ENCODE measurements at regions not wholly inside any gene's neighbourhood (a gene's known extent, or its start where the extent isn't known, plus 50 kb on each side); places are given as distances from the start of the nearest gene placed in this dataset.

DNA sequence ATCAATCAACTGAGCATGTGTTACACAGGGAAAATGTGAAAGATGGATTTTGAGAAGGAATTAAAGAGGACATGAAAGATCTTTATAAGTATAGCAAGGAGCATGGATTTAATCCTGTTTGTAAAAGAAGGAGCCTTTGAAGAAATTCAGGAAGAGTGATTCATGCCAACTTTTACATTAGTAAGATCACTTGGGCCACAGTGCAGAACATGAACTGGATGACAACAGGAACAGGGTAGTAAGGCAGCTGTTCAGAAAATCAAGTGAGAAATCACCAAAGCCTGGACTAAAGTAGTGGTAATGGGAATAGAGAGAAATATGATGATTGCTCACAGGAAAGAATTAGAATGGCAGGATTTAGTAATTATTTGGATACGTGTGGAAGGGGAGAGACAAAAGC is 265.7 kb upstream of the PCDH7 start:
- Histone ChIP-seq H3K4me3 (ENCODE audit: low read length in 2 of 2) (no peak overlapping the region), H3K36me3 (ENCODE audit: control insufficient read depth in 1 of 2, insufficient read depth in 2 of 2, low read length in 1 of 2) (no peaks in the 10 kb centered on the region), H3K27me3 (ENCODE audit: control insufficient read depth in 1 of 2, insufficient read depth in 2 of 2, low read length in 1 of 2) (no peaks in the 10 kb centered on the region), H3K4me1 (ENCODE audit: control insufficient read depth in 1 of 2, insufficient read depth in 2 of 2, low read length in 2 of 2) (no peaks in the 10 kb centered on the region), H3K9me3 (ENCODE audit: control insufficient read depth, low read length) (no peaks in the 10 kb centered on the region), H3K27ac (ENCODE audit: low read depth in 1 of 2, low read length in 2 of 2) (no peak overlapping the region)
- DNase-seq, result no peak
- intact Hi-C loops (cut with DNase I), result no loop called here
- ATAC-seq (ENCODE audit: low FRiP score), result no peak
- 88 to 90% methylated on average over 1 of the region's 1 CpG for WGBS, 2 donors

DNA sequence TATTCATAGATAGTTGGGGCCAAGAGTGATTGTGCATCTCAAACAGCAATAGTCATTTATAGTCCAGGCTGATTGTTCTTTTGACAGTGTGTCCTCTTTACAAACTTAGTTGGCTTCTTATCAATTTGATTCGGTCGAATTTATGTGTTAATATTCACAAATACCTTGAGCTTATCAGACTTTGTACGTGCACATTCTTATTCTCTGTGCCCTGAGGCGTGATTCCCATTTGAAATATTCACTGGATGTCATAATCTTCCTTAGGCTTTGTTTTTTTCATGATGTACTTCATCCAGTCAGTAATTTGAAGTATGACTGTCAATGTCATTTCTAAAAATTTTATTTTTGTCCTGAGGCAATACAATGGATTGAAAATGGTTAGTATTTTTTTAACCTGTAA is 263.5 kb upstream of the PCDH7 start:
- DNase-seq, result no peak
- WGBS, 2 donors, result 75 to 78% methylated on average over 4 of the region's 4 CpGs
- Histone ChIP-seq H3K27ac (ENCODE audit: low read depth in 1 of 2, low read length in 2 of 2) (no peak overlapping the region), H3K9me3 (ENCODE audit: control insufficient read depth, low read length) (no peaks in the 10 kb centered on the region), H3K4me1 (ENCODE audit: control insufficient read depth in 1 of 2, insufficient read depth in 2 of 2, low read length in 2 of 2) (no peaks in the 10 kb centered on the region), H3K4me3 (ENCODE audit: low read length in 2 of 2) (no peak overlapping the region), H3K27me3 (ENCODE audit: control insufficient read depth in 1 of 2, insufficient read depth in 2 of 2, low read length in 1 of 2) (no peaks in the 10 kb centered on the region), H3K36me3 (ENCODE audit: control insufficient read depth in 1 of 2, insufficient read depth in 2 of 2, low read length in 1 of 2) (no peaks in the 10 kb centered on the region)
- ATAC-seq (ENCODE audit: low FRiP score), result no peak
- intact Hi-C loops (cut with DNase I), result no loop called here

DNA sequence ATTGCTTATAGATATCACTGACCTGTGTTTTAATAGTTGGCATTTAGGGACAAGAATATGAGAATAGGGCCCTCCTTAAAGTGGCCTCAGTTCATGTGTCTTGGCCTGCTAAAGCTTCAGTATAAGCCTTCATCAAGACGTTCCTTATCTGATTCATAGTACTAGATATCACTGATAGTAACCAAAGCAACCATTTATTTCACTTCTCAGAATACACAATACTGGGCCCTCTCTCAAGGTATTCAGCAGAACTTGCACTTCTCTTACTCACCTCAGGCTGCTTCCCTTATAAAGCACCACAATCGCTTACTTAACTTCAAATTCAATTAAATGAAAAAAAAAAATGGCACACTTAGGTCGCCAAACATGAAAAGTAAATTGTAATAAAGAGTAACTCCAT is 259.4 kb upstream of the PCDH7 start:
- 51 to 54% methylated on average over 3 of the region's 3 CpGs for WGBS, 2 donors
- Histone ChIP-seq H3K4me1 (ENCODE audit: control insufficient read depth in 1 of 2, insufficient read depth in 2 of 2, low read length in 2 of 2) (no peaks in the 10 kb centered on the region), H3K27me3 (ENCODE audit: control insufficient read depth in 1 of 2, insufficient read depth in 2 of 2, low read length in 1 of 2) (no peaks in the 10 kb centered on the region), H3K9me3 (ENCODE audit: control insufficient read depth, low read length) (no peaks in the 10 kb centered on the region), H3K4me3 (ENCODE audit: low read length in 2 of 2) (no peak overlapping the region), H3K36me3 (ENCODE audit: control insufficient read depth in 1 of 2, insufficient read depth in 2 of 2, low read length in 1 of 2) (no peaks in the 10 kb centered on the region), H3K27ac (ENCODE audit: low read depth in 1 of 2, low read length in 2 of 2) (no peak overlapping the region)
- DNase-seq (no peak), ATAC-seq (ENCODE audit: low FRiP score) (no peak)
- intact Hi-C loops (cut with DNase I), result no loop called here

DNA sequence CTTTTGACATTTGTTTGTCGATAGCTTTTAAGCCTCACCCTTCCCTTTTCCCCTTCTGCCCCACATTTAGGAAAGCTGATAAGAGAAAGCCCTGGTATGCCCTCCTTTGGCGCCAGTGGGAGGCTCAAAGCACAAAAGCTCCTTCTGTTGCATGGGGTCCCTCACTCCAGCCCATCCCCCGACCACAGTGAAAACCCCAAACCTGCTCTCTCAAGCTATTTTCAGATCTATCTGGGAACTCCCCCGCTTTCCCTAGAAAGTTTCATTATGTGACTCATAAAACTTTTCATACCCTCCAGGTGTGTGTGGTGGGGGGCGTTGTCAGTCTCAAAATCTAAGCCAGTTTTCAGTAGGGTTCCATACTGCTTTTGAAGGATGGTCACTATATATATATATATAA is 259.0 kb upstream of the PCDH7 start:
- no peak for DNase-seq
- no peaks in the 10 kb centered on the region for H3K4me1 ChIP-seq (ENCODE audit: control insufficient read depth in 1 of 2, insufficient read depth in 2 of 2, low read length in 2 of 2)
- no peaks in the 10 kb centered on the region for H3K9me3 ChIP-seq (ENCODE audit: control insufficient read depth, low read length)
- no peaks in the 10 kb centered on the region for H3K36me3 ChIP-seq (ENCODE audit: control insufficient read depth in 1 of 2, insufficient read depth in 2 of 2, low read length in 1 of 2)
- intact Hi-C loops (cut with DNase I), result no loop called here
- H3K27ac ChIP-seq (ENCODE audit: low read depth in 1 of 2, low read length in 2 of 2), result no peak overlapping the region
- ATAC-seq (ENCODE audit: low FRiP score), result no peak
- 75 to 77% methylated on average over 5 of the region's 5 CpGs for WGBS, 2 donors
- H3K4me3 ChIP-seq (ENCODE audit: low read length in 2 of 2), result no peak overlapping the region
- no peaks in the 10 kb centered on the region for H3K27me3 ChIP-seq (ENCODE audit: control insufficient read depth in 1 of 2, insufficient read depth in 2 of 2, low read length in 1 of 2)

DNA sequence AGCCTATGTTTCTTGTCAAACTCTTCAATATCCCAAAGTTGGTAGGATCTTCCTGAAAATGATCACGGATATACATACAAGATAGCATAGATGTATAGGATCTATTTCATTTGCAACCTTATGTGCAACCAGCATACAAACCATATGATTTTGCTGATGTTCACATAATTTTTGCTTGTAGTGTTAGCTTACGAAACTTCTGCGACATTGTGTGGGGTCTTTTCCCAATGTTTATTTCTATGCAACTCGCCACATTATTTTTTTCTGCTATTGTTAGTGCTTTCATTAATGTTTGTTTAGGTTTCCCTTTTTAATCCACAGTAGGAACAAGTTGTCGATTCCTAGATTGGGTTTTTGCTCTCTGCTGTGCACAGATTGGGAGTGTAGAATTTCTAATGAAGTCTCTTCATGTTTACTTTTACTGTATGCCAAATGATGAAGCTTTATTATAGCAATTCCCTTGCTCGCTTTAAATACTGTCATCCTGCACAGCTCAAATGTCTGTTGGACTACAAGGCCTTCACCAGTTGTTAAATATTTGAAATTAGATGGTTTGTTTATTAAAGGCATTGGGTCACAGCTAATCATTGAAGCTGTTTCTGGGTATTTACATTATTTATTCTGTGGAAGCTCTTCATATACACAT is 257.6 kb upstream of the PCDH7 start:
- intact Hi-C loops (cut with DNase I), result no loop called here
- no peak overlapping the region for H3K4me3 ChIP-seq (ENCODE audit: low read length in 2 of 2)
- H3K27me3 ChIP-seq (ENCODE audit: control insufficient read depth in 1 of 2, insufficient read depth in 2 of 2, low read length in 1 of 2), result no peaks in the 10 kb centered on the region
- DNase-seq (no peak), ATAC-seq (ENCODE audit: low FRiP score) (no peak)
- H3K4me1 ChIP-seq (ENCODE audit: control insufficient read depth in 1 of 2, insufficient read depth in 2 of 2, low read length in 2 of 2), result no peaks in the 10 kb centered on the region
- no peak overlapping the region for H3K27ac ChIP-seq (ENCODE audit: low read depth in 1 of 2, low read length in 2 of 2)
- 89 to 90% methylated on average over 6 of the region's 6 CpGs for WGBS, 2 donors
- no peaks in the 10 kb centered on the region for H3K36me3 ChIP-seq (ENCODE audit: control insufficient read depth in 1 of 2, insufficient read depth in 2 of 2, low read length in 1 of 2)
- H3K9me3 ChIP-seq (ENCODE audit: control insufficient read depth, low read length), result no peaks in the 10 kb centered on the region

DNA sequence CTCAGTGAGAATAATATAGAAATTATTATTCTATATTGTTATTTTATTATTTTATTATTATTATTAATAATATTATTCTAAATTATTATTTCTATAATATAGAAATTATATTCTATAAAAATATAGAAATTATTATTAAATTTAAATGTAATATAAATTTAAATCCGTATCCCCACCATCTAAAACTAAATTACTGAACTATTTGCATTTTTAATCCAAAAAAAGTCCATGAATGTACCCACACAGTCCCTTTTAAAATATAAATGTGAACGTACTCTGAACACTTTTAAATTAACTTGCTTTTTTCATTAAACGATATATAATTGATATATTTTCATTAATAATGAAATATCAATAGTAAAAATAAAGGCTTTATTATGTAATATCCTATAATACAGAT is 248.3 kb upstream of the PCDH7 start:
- Histone ChIP-seq H3K27me3 (ENCODE audit: control insufficient read depth in 1 of 2, insufficient read depth in 2 of 2, low read length in 1 of 2) (no peaks in the 10 kb centered on the region), H3K27ac (ENCODE audit: low read depth in 1 of 2, low read length in 2 of 2) (no peak overlapping the region), H3K4me1 (ENCODE audit: control insufficient read depth in 1 of 2, insufficient read depth in 2 of 2, low read length in 2 of 2) (no peaks in the 10 kb centered on the region), H3K36me3 (ENCODE audit: control insufficient read depth in 1 of 2, insufficient read depth in 2 of 2, low read length in 1 of 2) (no peaks in the 10 kb centered on the region), H3K9me3 (ENCODE audit: control insufficient read depth, low read length) (no peaks in the 10 kb centered on the region), H3K4me3 (ENCODE audit: low read length in 2 of 2) (no peak overlapping the region)
- intact Hi-C loops (cut with DNase I), result no loop called here
- no peak for DNase-seq
- WGBS, 2 donors, result 75 to 84% methylated on average over 3 of the region's 3 CpGs
- ATAC-seq (ENCODE audit: low FRiP score), result no peak

DNA sequence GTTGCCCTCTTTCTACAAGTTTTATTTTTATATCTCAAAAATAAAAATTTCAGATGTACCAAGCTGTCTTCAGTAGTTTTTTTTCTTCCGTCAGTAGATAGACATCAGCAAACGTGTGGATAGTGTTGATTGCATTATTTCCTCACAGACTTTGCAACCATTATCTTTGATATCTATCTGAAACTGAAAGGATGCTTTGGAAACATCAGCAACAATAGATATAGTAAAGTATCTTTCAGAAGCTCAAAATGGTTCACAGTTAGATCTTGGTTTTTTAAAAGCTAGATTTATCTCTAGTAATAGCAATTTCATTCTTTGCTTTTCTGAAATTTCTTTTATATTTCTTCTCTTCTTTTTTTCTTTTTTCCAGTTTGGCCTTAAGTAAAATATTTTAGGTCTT is 246.9 kb upstream of the PCDH7 start:
- Histone ChIP-seq H3K4me1 (ENCODE audit: control insufficient read depth in 1 of 2, insufficient read depth in 2 of 2, low read length in 2 of 2) (no peaks in the 10 kb centered on the region), H3K27me3 (ENCODE audit: control insufficient read depth in 1 of 2, insufficient read depth in 2 of 2, low read length in 1 of 2) (no peaks in the 10 kb centered on the region), H3K9me3 (ENCODE audit: control insufficient read depth, low read length) (no peaks in the 10 kb centered on the region), H3K27ac (ENCODE audit: low read depth in 1 of 2, low read length in 2 of 2) (no peak overlapping the region), H3K4me3 (ENCODE audit: low read length in 2 of 2) (no peak overlapping the region), H3K36me3 (ENCODE audit: control insufficient read depth in 1 of 2, insufficient read depth in 2 of 2, low read length in 1 of 2) (no peaks in the 10 kb centered on the region)
- 52% methylated on average over 2 of the region's 2 CpGs for WGBS, 2 donors
- intact Hi-C loops (cut with DNase I), result no loop called here
- no peak for ATAC-seq (ENCODE audit: low FRiP score)
- no peak for DNase-seq

DNA sequence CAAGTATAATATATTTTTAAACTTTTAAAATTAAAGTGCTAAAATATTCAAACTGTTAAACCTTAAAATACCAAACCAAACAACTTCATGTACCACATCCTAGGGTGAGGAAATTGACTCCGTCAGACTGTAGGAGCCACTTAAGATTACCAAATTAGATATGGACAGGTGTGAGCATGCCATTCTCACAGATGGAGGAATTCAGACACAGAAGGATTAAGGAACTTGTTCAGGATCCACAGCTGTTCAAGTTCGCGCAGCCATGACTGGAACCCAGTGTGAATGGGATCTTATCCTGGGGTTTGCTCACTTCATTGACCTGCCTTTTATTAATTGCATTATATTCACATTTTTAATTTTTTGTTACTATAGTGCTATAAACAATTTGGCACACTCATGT is 224.9 kb upstream of the PCDH7 start:
- no peak overlapping the region for H3K4me3 ChIP-seq (ENCODE audit: low read length in 2 of 2)
- ATAC-seq (ENCODE audit: low FRiP score) (no peak), DNase-seq (no peak)
- 89 to 93% methylated on average over 3 of the region's 3 CpGs for WGBS, 2 donors
- H3K27ac ChIP-seq (ENCODE audit: low read depth in 1 of 2, low read length in 2 of 2), result no peak overlapping the region
- intact Hi-C loops (cut with DNase I), result no loop called here
- no peaks in the 10 kb centered on the region for H3K27me3 ChIP-seq (ENCODE audit: control insufficient read depth in 1 of 2, insufficient read depth in 2 of 2, low read length in 1 of 2)
- no peaks in the 10 kb centered on the region for H3K9me3 ChIP-seq (ENCODE audit: control insufficient read depth, low read length)
- H3K36me3 ChIP-seq (ENCODE audit: control insufficient read depth in 1 of 2, insufficient read depth in 2 of 2, low read length in 1 of 2), result no peaks in the 10 kb centered on the region
- no peaks in the 10 kb centered on the region for H3K4me1 ChIP-seq (ENCODE audit: control insufficient read depth in 1 of 2, insufficient read depth in 2 of 2, low read length in 2 of 2)

DNA sequence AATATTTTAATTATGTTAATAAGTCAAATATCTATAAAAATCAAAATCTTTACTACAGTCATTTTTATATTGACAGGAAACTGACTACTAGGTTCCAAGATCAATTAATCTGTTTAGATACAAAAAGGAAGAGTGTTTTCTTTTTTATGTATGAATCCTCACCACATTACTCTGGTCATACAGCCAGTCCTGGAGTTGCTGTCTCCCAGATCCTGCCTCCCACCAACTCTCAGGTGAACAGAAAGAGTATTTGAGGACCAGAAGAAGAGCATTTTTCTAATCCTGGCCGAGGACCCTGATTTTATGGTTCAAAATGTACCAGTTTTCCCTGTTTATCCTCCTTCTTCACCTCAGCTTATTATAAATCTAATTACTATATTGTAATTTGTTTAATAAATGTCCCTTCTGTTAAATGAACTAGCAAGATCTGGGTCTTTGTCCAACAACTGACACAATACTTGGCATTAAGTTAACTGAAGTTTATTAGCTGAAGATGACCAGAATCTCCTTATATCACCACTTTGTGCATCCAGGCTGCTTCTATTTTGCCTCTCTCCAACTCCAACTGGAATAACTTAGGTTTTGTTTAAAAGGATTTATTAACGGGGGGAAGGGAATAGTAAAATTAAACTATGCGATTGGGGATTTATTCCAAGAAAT is 224.4 kb upstream of the PCDH7 start:
- no peak for ATAC-seq (ENCODE audit: low FRiP score)
- DNase-seq, result no peak
- WGBS, 2 donors, result 89 to 96% methylated on average over 3 of the region's 3 CpGs
- Histone ChIP-seq H3K4me3 (ENCODE audit: low read length in 2 of 2) (no peak overlapping the region), H3K36me3 (ENCODE audit: control insufficient read depth in 1 of 2, insufficient read depth in 2 of 2, low read length in 1 of 2) (no peaks in the 10 kb centered on the region), H3K27ac (ENCODE audit: low read depth in 1 of 2, low read length in 2 of 2) (no peak overlapping the region), H3K9me3 (ENCODE audit: control insufficient read depth, low read length) (no peaks in the 10 kb centered on the region), H3K4me1 (ENCODE audit: control insufficient read depth in 1 of 2, insufficient read depth in 2 of 2, low read length in 2 of 2) (no peaks in the 10 kb centered on the region), H3K27me3 (ENCODE audit: control insufficient read depth in 1 of 2, insufficient read depth in 2 of 2, low read length in 1 of 2) (no peaks in the 10 kb centered on the region)
- intact Hi-C loops (cut with DNase I), result no loop called here
